Kidney epithelial cell (primary cell): ENCODE measurements at regions not wholly inside any gene's neighbourhood (a gene's known extent, or its start where the extent isn't known, plus 50 kb on each side); places are given as distances from the start of the nearest gene placed in this dataset.

Experiments
- DNase-seq: peaks from one replicate; pipeline ENCODE4 v3.0.0-alpha.2; 2010; ENCODE audit warnings: low read depth
- H3K27me3 ChIP-seq: 2 replicates; pipeline ENCODE4 v1.6.0; 2011; ENCODE audit warnings: low read length; ENCODE audit not compliant: control insufficient read depth, insufficient read depth
- H3K36me3 ChIP-seq: 2 replicates; pipeline ENCODE4 v1.5.1; 2011; ENCODE audit warnings: low read length; ENCODE audit not compliant: control insufficient read depth, insufficient read depth
- H3K4me3 ChIP-seq: 2 replicates; pipeline ENCODE4 v1.5.1; 2011; ENCODE audit warnings: low read depth, mild to moderate bottlenecking, control low read depth, low read length
- CTCF ChIP-seq: IDR thresholded peaks from 2 replicates; pipeline ENCODE4 v1.5.1; 2011; ENCODE audit warnings: mild to moderate bottlenecking, moderate library complexity, low read length, control low read depth, inconsistent platforms; ENCODE audit not compliant: insufficient read depth, poor library complexity, severe bottlenecking

GRCh38 chr2:164275659-164276058 lies 345.6 kb downstream of the GRB14 start:
- no peaks in the 10 kb centered on the region for H3K36me3 ChIP-seq
- no peak for TF ChIP-seq CTCF
- no peaks in the 10 kb centered on the region for H3K27me3 ChIP-seq
- H3K4me3 ChIP-seq = no peak overlapping the region
- no peak for DNase-seq

- DNase-seq = no peak
- Histone ChIP-seq H3K36me3 (no peaks in the 10 kb centered on the region), H3K27me3 (no peaks in the 10 kb centered on the region), H3K4me3 (no peak overlapping the region)
- no peak for TF ChIP-seq CTCF
Observed at GRCh38 chr2:164260506-164260905, 360.8 kb downstream of the GRB14 start.

- Histone ChIP-seq H3K36me3 (no peaks in the 10 kb centered on the region), H3K4me3 (no peak overlapping the region), H3K27me3 (no peaks in the 10 kb centered on the region)
- DNase-seq = no peak
- no peak for TF ChIP-seq CTCF
Observed at GRCh38 chr2:164257742-164258141, 363.5 kb downstream of the GRB14 start.

GRCh38 chr2:164252568-164253287 lies 368.6 kb downstream of the GRB14 start:
- no peak for TF ChIP-seq CTCF
- no peaks in the 10 kb centered on the region for H3K36me3 ChIP-seq
- H3K27me3 ChIP-seq = no peaks in the 10 kb centered on the region
- H3K4me3 ChIP-seq = no peak overlapping the region
- no peak for DNase-seq

GRCh38 chr2:164243315-164243714 lies 378.0 kb downstream of the GRB14 start:
- Histone ChIP-seq H3K36me3 (no peaks in the 10 kb centered on the region), H3K27me3 (no peaks in the 10 kb centered on the region), H3K4me3 (no peak overlapping the region)
- no peak for DNase-seq
- no peak for TF ChIP-seq CTCF

- TF ChIP-seq CTCF = no peak
- no peak for DNase-seq
- H3K4me3 ChIP-seq = no peak overlapping the region
- H3K36me3 ChIP-seq = no peaks in the 10 kb centered on the region
- no peaks in the 10 kb centered on the region for H3K27me3 ChIP-seq
Observed at GRCh38 chr2:164242409-164242808, 378.9 kb downstream of the GRB14 start.
